GM18519 (cell line): ENCODE measurements at regions not wholly inside any gene's neighbourhood (a gene's known extent, or its start where the extent isn't known, plus 50 kb on each side); places are given as distances from the start of the nearest gene placed in this dataset.

Experiments
- ATAC-seq: cut with Tn5 transposase; IDR thresholded peaks from one replicate; pipeline ENCODE4 v1.9.1; 2021; ENCODE audit warnings: mild to moderate bottlenecking, moderate library complexity; ENCODE audit not compliant: unreplicated experiment, low FRiP score

DNA sequence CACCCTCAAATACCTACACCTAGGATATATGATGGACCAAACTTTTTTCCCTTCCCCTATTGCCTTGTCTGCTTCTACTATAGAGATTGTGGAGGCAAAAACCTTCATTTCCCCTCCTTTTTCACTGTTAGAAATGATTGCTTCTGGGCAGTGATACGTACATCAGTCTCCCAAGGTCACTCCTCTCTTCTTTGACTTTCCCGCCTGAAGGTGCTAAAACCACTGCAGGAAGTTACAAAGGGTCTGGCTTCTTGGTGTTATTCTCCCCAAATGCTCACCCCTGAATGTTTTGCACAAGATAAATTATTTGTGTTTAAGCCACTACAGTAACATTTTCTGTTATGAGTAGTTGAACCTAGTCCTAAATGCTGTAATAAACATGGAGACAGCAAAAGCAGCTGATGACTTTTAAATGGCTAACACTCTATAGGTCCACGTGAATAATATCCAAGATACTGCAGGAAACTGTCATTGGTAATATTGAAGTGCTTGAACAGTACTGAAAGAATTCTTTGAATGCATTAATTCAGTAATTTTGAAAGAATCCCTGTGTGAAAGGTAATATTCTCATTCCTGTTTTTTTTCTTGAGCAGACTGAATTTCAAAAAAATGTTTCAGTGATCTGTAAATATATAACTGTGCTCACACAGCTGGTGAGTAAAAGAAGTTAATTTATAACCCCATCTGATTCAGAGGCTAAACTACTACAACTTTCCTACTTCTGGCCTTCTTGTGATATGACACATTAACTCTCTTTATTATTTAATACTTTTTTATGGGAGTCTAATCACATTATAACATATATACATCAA lies 865.1 kb downstream of the EFNB2 start:
- ATAC-seq: no peak

DNA sequence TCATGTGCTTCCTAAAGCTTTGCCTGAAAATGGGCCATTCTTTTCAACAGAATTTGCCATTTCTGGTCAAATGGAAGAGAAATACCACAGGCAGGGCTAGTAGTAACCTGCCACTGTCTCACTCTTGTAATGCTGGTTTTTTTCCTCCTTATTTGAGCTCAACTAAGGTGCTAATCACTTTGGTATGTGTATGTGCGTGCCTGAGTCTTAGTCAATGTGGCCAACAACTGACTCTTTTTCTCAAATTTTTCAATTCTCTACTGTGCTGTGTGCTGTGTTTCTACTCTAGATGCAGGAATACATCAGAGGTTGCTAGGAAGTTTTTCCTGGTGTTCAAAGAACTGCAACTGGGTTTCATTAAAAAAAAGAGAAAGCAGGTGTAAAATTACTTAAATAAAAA lies 870.2 kb downstream of the EFNB2 start:
- no peak for ATAC-seq

DNA sequence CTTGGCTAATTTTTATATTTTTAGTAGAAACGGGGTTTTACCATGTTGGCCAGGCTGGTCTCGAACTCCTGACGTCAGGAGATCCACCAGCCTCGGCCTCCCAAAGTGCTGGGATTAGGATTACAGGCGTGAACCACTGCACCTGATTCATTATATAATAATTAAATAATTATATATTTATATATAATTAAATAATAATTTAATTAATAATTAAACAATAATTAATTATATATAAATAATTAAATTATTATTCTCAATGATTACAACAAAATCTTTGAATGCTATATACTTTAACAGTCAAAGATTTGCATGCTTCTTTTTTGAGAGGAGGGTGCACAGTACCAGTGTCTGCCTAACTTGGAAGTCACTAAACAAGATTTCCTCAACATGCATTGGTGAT lies 872.3 kb downstream of the EFNB2 start:
- no peak for ATAC-seq

DNA sequence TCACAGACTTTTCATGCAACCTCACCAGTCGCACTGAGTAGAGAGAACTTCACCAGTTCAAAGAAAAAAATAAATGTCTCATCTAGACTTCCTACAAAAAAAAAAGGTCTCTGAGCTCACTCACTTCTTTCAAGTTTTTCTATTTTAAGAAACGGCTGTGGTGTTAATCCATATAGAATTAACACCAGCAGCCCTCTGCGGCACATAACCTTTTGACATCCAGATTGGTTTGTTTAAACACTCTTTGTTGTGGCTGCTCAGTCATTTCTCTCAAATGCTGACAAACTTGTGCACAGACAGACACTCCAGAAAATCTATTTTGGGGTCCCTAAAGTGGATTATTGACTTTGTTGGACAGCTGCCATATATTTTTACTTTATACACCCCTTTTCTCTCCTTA lies 874.9 kb downstream of the EFNB2 start:
- no peak for ATAC-seq

DNA sequence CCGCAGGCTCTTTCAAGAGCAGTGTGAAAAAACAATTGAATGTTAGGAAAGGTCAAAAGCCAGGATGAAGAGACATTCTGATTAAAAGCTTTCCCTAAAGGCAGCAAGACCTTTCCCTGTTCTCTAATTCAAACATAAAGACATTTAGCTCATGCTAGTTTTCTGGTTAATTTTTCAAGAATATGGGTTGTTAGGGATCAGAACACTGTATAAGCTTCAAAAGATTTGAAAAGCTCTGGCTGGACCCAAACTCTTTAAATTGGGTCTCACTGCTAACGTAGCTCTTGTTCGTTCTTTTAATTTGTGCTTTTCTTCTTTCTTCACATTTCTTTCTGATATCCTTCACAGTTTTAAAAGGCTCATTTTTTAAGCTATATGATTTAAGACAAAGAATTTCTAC lies 877.0 kb downstream of the EFNB2 start:
- ATAC-seq: no peak

DNA sequence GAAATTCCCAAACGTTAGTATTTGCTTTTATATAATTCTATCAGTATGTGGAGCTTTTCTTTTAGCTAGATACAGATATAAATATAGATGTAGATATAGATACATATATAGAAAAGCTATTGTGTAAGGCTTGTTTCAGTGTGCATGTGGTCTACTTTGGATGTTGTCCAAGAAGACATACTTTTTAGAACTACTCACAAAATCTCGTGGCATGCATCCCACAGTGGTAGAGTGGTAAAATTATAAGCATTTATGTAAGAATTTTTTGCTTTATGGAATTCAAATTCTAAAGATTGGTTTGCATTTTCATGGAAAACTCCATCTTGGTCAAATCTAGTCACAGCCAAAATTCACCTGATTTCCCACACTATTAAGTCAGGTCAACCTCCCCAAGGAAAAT lies 880.4 kb downstream of the EFNB2 start:
- ATAC-seq: no peak

DNA sequence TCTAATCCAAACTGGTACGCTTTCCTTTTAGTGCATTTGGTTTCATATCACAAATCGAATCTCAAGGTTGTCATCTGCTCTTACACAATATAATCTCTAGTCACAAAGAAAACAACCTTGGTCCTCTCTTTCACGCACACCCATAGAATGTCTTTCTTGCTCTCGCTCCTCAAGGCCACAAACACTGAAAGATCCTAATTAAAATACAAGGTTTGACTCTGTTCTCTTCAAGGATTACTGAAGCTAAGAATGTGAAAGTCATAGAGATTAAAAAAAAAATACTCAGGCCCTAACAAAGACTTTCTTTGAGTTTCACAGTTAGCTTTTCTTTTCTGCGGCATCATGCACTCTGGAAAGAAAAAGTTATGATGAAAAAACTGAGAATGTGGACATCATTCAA lies 891.5 kb downstream of the EFNB2 start:
- no peak for ATAC-seq

DNA sequence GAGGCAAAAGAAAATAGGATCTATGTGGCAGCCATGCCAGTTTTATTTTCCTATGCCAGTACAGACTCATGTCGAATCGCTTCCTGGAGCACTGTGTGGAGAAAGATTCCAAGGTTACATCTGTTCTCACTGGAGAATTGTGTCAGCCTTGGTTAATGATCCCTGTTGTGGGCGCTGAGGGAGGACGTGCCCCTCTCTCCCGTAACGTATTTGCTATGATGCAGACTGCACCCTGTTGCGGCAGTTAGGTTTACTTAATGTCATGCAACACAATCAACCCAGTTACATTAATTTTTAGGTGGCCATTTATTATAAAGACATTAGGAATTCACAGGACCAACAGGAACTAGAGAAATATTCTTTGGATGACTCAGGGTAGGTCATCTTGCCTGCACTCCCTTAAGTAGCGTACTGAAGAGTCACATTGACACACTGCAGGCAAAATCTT lies 892.9 kb downstream of the EFNB2 start:
- no peak for ATAC-seq

DNA sequence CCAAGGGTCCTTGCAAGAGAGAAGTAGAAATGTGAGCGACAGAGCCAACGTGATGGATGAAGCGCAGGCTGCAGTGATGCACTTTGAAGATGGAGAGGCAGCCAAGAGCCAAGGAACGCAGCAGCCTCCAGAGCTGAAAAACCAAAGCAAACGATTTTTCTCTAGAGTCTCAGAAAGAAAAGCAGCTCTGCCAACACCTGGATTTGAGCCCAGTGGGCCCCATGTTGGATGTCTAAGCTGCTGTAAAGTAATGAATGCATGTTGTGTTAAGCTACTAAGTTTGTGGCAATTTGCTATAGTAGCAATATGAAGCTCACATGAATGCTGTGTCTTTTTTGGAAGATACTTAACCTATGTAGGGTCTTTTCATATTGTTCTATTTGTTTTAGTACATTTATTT lies 894.3 kb downstream of the EFNB2 start:
- no peak for ATAC-seq

DNA sequence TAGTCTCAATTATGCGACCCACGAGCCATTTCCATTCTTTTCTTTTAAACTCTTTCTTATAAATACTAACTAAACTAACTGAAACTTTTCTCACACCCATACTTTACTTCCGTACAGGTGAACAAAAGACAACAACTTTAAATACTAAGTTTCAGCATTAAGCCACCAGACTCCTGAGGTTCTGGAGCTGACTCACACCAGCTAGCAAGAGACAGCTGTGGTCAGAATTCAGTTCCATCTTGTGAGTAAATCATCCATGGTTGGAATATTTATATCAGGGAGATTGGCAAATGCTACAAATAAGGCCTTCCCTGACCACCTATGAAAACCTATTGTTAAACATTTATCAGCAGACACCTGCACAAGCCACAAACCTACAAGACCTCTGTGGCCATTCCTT lies 897.0 kb downstream of the EFNB2 start:
- no peak for ATAC-seq

DNA sequence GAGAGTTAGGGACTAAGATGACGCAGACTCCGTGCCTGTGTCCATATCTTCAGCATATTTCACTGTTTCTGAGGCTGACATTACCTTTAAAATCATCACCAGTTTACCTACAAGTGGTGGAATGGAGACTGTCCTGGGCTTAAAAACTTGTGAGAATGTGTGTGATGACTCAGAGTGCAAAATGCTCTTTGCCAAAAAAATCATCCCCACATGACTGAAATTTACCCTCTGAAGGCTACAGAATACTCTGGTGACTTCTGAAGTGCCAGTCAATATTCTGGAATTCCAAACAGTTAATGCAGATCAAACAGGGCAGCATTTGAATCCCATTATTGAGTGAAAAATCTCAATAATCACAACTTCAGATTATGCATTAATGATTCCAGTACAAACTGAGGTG lies 901.4 kb downstream of the EFNB2 start:
- no peak for ATAC-seq

DNA sequence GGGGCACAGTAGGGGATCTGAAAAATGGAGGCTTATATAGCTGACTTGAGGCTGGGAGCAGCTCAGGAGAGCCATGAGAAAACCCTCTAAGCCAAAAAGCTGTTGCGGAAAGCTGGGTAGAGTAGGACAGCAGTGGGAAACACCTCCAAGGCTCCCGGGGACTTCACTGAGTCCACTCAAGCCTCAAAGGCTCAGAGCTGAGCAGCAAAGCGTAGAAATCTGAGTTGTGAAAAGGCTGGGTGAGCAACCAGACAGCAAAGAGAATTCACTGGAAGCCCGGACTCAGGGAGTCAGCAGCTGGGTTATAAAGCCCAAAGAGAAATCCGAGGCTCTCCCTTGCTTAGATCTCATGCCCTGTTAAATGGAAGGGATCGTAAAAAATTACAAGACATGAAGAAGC lies 905.0 kb downstream of the EFNB2 start:
- ATAC-seq: no peak

DNA sequence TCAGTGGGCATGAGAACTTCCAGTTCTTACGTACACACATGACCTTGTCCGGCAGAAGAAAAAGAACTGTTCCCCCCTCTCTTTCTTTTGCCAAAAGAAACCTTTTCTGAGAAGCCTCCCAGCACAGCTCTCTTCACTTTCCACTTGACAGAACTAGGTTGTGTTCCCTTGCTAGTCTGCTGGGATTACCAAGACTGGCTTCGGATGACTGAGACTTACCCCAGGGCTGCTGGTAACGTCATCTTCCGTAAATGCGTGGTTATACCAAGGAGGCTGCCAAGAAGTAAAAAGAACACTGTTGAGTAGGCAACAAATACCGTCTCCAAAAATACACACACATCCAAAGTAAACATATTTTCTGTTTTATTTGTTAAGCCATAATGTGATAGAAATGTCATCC lies 908.2 kb downstream of the EFNB2 start:
- ATAC-seq: no peak

DNA sequence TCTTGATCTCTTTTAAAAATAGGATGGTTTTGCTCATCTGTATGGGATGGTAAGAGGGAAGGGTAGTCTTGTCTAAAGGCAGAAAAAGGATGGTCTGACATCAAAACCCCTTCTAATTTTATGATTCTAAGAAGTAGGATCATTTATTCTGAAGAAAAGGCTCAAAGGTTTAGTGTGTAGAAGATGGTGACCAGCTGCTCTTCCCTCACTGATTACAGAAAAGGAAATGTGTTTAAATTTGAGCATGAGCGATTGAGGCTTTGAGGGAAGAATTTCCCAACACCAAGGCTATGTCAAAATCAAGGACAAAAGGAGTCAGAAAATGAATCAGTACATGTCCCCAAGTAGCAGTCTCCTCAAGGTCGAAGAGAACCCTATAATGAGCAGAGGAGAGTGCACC lies 909.8 kb downstream of the EFNB2 start:
- ATAC-seq: no peak

DNA sequence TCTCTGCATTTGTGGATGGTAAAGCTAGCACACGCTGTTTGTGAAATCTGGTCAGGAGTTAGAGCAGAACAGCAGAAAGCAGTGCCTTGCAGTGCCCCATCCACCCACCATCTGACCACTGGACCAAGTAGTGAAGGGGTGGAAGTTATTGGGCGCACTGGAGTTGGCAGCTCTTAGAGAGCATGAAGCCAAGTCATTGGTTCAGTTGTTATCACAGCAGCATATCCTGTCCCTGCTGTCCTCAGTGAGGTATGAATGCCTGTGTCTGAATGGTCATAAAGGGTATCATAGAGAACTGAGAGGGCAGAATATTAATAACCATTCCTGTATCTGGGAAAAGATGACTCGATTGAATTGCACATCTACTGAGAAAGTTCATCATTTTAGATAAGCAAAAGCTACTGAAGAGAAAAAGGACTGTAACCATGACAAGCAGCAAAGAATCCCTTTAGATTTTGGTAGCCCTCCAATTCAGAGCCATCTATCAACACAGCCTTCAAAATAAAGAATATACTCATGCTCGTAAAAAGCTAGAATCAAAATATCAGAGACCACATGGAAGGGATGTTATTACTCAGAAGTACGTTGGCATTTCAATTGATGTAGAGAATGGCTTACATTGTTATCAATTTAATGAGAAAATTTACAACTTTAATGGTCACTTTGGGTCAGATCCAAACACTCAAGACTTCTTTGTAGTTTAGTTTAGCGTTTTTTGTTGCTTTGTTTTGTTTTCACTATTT lies 919.0 kb downstream of the EFNB2 start:
- no peak for ATAC-seq

DNA sequence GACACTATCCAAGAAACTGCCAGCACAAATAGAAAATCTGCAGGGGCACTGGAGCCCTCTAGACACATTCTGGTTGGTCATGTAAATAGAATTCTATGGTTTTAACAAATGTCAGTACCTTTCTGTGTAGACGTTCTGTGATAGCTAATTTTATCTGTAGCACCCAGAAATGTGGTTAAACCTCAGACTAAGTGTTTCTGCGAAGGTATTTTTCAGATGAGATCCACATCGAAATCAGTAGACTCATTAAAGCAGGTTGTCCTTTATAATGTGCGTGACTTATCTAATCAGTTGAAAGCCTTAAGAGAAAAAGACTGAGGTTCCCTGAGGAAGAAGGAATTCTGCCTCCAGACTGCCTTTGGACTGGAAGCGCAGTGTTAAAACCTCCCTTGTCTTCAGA lies 922.9 kb downstream of the EFNB2 start:
- no peak for ATAC-seq

DNA sequence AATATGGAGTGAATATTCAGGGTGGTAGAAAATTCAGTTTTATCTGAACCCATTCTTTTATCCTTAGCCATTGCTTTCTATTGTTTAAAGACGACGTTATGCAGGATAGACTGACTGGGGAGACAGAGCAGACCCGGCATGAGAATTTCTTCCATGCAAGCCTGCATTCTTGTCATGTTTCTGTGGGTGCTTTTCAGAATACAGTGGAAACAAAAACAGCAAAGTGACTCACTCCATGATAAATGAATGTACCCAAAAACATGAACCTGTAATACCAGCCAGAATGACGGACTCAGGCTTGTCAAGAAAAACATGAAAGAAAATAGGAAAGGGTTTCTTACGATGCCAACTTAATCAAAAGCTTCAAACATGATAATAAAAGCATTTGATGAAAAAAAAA lies 924.0 kb downstream of the EFNB2 start:
- no peak for ATAC-seq

DNA sequence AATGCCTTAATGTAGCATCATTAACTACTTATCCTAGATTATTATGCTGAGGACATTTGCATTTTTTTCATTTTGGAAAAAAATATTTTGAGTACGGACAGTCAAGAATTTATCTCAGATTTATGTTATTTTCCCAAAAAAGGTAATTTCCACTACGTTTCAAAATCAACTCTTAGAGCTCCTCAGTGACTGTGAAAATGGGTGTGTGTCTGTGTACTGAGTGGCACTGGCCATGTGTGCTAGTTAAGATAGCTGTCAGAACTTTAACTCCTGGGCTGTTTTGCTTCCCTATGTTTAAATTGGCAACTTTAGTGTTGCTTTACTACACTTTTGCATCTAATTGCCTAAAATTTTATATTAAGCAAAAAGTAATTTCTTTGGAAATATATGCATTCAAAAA lies 927.4 kb downstream of the EFNB2 start:
- no peak for ATAC-seq

DNA sequence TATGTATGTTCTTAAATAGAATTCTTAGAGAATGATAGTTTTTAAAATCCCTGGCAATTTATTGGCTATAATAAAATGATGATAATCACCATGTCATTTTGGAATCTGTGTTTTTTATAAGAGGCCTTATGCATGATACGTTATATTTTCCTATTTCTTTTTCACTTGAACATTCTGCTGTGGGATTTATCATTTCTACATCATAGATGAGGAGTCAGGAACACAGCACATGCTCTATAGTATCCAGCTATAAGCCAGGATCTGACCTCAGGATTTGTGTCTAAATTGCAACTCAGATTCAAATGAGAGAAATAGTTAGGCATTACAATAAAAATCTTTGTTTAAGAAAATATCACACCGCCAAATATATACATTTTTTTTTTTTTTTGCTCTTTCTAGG lies 928.0 kb downstream of the EFNB2 start:
- no peak for ATAC-seq

DNA sequence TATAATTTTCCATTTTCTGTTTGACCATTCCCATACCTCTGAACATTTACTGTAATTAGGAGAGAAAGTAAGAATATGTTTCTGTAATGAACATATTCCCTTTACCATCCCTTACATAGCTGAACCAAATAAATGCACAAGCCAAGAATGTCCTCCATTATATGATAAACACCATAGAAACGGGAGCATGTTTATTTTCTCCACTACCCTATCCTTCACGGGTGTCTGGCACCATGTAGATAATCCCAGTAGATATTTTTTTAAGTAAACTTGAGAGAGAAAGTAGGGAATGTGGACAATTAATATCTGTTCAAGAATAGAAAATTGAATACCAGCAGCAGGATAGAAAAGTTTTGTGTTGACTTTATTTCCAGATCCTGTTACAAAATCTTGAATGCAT lies 928.4 kb downstream of the EFNB2 start:
- ATAC-seq: no peak

DNA sequence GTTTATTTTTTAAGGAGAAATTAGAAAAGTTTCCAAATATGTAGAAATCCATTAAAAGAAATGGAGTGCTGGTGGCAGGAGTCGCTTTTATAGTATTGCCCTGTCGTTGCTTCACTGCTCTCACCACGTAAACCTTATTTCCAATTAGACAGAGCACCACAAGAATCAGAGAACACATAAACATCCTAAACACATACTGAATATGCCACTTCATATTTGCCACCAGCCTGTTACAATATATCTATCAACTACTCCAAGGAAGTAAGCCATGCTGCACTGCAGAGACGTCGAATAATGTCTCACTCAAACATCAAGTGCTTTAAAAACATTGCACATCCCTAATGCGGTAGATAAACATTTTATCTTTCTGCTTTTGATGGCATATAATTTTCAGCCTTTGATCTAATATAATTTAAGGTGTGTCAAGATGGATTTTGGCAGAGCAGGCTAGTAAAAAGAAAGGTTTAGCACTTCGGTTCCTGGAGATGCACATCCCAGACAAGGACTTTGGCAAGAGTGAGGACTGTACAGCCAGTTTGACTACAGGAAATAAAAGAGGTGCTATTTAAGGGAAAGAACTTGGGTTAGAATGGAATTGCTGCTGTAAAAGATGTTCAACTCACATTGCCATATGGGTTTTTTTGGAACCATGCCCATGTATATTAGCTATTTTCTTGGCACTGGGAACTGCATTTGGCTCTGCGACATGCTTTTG lies 932.3 kb downstream of the EFNB2 start:
- ATAC-seq: no peak
